ENCODE measurements at regions not wholly inside any gene's neighbourhood (a gene's known extent, or its start where the extent isn't known, plus 50 kb on each side); places are given as distances from the start of the nearest gene placed in this dataset.
"Not testable (repeated sequence)": the region's sequence is repeated elsewhere in the genome, so short reads cannot be mapped to it uniquely, and the experiment has no call there.

DNA sequence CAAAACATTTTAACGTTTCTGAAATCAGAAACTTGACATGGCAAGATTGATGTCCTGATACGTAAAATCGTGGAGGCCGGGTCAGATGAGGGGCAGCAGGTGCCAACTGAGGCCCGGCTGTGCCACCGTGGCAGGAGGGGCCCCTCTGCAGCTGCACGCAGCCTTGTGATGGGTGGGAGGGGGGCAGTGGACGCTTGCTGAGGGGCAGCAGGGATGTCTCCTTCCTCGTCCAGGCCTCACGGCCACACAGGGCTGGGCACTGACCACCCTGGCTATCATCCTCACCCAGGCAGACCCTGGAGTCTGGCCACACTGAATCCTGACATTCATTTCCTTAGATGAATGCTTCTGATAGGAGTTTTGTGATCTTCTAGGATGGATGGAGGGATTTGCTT is 114.7 kb downstream of the ERMARD start:
- DNase-seq (ENCODE audit: low read depth, low spot score), result no peak

DNA sequence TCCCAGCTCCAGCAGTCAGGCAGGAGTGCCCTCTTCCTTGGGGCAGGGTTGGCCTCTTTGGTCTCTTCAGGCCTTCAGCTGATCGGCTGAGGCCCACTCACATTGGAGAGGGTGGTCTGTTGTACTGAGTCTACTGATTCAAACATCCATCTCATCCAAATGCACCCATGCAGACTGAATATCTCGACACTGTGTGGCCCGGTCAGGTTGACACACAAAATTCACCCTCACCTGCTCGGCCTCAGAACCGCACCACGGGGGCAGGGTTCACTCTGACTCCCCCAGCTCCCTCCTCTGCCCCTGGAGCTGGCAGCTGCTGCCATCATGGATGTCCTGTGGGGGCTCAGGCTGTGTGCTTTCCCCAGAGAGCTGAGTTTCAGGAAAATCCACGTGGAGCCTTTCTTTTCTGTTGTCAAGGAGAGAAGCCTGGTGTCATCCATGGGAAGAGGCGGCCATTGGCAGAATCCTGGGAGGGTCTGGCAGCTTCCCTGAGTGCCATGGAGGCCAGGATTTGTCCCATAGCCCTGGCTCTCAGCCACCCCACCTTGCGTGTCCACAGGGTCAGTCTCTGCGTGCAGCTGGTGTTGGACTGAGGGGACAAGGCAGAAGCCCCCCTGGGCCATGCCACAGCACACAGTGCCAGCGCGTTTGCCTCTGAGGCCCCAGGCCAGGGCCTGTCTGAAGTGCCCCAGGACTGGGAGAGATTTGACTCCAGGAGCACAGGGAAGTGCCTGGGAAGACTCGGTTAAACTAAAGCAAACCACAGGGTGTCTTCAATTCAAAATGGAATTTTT is 114.1 kb downstream of the ERMARD start:
- DNase-seq (ENCODE audit: low read depth, low spot score), result no peak

DNA sequence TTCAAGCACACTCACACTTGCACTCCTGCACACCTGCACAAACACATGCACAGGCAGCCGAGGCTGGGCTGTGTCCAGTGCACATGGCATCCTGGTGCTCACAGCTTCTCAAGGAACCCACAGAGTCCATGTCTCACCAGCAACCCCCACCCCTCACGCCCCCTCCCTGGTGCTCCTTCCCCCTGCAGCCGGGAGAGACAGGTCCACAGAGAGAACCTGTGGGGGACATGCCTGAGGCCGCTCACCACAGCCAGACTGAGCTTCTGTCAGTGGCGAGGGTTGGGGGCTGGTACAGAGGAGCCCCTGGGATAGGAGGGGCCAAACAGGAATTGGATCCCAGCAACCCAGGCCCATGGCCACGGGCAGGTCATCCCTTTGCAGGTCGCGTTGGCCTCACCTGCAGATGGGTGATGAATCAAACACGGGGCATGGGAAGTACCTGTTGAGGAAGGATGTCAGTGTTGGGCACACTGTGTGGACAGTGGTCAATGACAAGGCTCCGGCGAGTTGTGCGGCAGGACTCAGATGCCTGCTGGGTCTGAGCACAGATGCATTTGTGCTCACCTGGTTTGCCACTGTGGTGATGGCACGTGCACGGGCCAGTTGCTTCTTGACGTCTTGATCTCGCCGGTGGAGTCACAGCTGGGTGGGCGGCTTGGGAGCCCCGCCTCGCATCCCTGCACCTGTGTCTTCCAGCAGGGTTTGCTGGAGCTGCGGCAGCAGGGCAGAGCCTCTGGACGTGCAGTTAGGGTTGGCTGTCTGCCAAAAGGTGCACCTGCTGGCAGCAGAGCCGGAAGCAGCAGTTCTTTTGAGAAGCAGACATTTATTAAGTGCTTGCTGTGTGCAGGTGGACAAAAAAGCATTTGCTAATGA is 113.0 kb downstream of the ERMARD start:
- DNase-seq (ENCODE audit: low read depth, low spot score), result no peak

DNA sequence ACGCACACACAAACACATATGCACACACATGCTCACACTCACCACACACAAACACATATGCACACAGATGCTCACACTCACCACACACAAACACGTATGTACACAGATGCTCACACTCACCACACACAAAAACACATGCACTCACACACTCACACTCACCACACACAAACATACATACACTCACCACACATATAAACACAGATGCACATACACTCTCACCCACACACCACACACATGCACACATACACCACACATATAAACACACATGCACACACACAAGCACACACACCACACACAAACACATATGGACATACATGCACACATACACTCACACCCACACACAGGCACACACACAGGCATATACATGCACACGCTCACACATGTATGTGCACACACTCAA is 112.3 kb downstream of the ERMARD start:
- no peak for DNase-seq (ENCODE audit: low read depth, low spot score)

DNA sequence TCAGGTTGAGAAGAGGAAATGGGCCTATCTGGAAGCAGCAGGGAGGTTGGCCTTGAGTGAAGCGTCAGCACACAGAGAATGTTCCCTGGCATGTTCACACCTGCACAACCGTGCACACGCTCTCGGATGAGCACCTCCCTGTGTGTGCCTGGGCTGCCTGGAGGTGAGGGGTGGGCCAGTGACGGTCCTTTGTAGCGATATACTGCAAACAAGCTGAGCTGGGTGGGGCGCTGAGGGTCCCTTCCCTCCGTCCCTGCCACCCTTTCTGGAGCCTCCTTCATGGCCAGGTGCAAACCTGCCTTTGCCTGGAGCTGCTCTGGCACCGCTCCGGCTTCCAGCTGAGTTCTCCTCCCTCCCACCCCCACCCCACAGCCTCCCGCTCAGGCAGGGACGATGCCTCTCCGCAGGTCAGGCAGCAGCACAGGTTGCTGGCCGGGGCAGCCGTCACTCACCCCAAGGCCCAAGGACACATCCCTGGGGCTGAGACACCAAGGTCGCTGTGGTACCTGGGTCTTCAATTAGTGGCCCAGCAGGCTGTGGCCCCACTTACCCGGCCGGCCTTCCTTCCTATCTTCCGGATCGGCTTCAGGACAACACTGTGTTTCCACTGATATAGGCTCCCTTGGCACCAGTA is 111.6 kb downstream of the ERMARD start:
- no peak for DNase-seq (ENCODE audit: low read depth, low spot score)

DNA sequence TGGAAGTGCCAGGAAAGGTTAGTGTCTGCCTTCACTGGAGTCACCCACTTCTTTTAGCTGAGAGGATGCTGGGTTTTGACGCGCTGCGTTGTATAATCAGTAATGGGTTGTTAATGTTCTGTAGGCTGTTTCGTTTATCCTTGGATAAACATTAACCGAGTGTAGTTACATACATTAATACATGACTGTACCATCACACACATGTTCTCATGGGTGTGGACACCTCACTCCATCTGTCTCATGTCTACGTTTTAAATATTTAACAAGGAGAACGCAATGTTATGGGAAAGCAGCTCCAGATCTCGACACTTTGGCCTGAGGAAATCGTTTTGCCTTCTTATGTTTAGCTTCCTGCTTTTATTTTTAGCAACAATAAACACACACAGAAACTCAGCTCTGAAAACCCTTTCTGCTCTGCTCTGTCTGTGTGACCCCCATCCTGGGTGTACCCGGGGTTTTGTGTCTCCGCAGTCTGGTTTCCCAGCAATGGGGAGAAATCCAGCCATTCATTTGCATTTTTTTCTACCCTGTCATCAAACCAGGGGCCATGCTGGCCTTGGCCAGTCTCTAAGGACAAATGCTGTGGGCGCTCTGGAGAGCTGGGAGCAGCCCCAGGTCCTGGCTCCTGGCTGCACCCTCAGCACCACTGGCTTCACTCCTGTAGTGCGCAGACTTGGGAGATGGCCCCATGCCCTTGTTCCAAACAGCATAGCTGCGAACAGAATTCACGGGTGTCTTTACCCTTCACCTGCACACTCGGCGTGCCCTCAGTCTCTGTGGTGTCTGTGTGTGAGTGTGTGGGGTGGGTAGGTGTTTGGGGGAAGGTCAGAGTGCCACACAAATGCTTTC is 110.8 kb downstream of the ERMARD start:
- no peak for DNase-seq (ENCODE audit: low read depth, low spot score)

DNA sequence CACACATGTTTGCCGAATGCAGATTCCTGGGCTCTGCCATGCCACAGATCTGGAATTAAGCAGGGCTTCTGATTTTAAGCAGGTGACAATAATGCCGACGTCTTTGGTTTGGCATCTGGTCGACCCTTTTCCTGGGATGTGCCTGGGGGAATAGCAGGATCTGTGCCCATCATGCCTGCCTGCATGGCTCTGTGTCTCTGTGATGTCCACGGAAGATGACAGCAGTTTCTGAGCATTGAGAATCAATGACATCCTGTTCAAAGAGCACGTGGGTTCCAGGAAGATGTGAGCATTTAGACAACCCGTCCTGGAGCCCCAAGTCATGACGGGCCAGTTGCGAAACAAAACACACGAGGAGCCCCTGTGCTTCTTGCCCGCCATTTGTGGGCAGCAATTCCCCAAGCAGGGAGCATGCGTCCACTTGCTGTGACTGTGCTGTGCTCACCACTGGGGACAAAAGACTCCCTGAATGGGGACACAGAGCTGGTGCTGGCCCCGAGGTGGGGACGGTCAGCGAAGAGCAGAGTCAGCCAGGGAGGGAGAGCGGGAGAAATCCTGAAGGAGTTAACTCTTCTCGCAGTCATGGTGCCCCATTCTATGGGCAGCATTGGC is 110.1 kb downstream of the ERMARD start:
- DNase-seq (ENCODE audit: low read depth, low spot score), result no peak

DNA sequence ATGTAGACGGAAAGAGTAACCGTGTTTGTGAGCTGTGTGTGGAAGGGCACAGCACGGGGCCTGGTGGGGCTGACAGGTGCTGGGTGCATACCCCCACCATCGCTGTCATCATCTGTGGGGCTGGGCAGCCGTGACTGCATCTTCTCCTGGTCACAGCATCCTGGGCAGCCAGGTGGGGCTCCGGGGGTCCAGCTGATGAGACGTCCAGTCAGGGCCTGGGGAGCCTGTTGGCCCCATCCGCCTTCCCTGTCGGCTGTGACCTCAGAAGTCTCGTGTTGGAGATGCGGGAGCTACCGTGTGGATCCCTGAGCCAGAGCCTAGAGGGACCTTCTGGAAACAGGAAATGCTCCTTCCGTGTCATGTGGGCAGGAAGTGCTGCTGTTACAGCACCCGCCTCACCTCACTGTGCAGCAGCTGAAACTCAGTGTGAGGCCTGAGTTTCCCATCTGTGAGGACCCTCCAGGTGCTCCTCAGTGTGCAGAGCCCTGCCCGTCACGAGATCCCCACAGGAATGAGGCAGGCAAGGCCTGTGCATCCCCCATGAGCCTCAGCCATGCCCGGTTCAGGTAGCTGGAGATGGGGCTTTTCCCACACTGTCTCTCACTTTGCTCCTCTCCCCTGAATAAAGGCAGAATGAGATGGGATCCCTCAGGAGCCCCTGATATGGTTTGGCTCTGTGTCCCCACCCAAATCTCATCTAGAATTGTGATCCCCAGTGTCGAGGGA is 108.7 kb downstream of the ERMARD start:
- no peak for DNase-seq (ENCODE audit: low read depth, low spot score)

DNA sequence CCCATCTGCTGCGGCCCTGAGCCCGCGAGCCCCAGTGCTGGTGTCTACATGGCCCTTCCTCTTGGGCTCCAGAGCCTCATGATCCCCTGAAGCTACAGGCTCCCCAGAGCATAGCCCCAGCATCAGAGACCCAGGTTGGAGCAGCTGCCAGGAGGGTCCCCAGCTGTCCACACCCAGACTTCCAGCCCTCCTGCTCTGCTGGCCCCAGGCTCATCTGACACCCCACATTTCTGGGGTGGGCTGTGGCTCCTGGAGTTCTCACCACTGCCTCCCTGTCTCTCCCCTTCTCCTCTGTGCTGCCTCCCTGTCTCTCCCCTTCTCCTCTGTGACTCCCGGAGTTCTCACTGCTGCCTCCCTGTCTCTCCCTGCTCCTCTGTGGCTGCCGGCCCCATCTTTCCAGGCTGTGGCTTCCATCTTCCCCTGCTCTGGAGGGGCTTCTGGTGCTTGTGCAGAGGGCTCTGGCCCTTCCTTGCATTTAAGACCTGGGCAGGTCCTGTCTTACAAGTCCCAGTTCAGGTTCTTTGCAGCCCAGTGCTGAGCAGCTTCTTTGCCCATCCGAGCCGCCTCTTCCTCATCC is 108.1 kb downstream of the ERMARD start:
- DNase-seq (ENCODE audit: low read depth, low spot score), result no peak

DNA sequence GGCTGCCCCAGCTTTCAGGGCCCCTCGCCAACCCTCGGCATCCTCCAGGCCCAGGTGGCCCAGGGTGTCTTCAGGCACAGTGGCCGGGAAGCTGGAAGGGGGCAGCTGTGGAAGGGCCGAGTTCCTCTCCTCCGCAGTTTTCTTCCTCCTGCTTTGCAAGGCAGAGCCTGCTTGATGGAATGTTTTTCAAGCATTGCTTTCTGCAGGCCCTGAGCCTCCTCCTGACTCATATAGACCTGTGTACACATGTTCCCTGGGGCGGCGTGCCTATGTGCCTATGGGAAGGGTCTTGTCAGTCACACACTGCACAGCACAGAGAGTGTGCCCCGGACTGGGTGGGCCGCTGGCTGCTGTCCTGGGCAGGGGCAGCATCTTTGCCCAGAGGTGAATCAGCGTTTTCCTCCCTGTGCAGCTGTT is 107.5 kb downstream of the ERMARD start:
- DNase-seq (ENCODE audit: low read depth, low spot score), result no peak

DNA sequence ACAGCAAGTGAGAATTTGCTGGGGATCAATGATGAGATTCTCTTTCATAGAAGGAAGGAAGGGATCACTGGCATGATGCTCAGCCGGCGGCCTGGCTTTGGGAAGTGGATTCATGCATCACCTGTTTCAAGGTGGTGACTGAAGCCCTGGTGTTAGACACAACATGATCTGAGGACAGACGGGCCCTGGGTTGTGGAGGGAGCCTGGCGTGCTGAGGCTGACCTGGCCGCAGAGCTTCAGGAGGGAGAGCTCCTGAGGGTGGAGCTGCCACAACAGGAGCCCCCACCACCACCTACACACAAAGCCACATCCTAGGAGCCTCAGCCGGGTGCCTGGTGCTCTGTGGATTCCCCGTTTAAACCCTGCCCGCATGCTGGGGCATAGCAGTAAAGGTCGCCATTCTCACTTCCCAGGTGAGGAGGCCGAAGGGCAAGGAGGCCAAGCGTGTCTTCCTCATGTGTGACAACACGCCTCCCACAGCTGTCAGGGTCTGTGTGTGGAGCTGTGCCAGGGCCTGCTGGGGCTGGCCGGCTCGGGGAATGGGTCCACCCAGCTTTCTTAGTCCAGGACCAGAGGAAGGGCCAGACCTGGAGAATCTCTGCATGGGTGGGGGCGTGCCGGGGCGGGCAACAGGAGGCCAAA is 107.0 kb downstream of the ERMARD start:
- DNase-seq (ENCODE audit: low read depth, low spot score), result no peak

DNA sequence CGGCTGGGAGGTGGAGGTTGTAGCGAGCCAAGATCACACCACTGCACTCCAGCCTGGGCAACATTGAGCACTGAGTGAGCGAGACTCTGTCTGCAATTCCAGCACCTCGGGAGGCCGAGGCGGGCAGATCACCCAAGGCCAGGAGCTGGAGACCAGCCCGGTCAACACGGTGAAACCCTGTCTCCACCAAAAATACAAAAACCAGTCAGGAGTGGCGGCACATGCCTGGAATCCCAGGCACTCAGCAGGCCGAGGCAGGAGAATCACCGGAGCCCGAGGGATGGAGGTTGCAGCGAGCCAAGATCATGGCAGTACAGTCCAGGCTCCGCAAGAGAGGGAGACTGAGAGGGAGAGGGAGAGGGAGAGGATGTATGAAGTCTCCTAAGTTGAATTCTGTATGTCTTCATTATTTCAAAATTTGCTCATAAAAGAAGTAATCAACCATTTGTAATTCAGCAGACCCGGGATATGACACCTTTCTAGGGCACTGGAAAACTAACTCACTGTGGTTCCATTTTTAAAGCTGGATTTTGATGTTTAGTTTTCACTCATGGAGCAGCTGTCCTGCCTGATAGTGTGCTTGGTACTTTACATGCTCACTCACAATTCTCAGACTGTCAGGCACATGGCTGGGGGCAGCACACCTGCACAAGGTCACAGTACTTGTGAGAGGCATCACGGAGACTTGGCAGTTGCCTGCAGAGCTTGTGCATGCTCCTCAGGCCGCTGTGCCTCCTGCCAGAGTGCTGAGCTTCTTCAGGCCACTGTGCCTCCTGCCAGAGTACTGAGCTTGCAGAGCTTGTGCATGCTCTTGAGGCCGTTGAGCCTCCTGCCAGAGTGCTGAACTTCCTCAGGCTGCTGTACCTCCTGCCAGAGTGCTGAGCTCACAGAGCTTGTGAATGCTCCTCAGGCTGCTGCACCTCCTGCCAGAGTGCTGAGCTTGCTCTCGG is 106.2 kb downstream of the ERMARD start:
- DNase-seq (ENCODE audit: low read depth, low spot score), result no peak

DNA sequence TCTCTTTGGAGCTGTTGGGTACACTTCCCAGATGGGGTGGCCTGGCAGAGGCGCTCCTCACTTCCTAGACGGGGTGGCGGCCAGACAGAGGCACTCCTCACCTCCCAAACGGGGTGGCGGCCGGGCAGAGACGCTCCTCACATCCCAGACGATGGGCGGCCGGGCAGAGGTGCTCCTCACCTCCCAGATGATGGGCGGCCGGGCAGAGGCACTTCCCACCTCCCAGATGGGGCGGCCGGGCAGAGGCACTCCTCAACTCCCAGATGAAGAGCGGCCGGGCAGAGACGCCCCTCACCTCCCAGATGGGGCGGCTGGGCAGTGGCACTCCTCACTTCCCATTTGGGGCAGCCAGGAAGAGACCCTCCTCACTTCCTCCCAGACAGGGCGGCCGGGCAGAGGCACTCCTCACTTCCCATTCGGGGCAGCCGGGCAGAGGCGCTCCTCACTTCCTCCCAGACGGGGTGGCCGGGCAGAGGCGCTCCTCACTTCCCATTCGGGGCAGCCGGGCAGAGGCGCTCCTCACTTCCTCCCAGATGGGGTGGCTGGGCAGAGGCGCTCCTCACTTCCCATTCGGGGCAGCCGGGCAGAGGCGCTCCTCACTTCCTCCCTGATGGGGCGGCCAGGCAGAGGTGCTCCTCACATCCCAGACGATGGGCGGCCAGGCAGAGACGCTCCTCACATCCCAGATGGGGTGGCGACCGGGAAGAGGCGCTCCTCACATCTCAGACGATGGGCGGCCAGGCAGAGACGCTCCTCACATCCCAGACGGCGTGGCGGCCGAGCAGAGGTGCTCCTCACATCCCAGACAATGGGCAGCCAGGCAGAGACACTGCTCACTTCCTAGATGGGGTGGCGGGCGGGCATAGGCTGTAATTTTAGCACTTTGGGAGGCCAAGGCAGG is 105.3 kb downstream of the ERMARD start:
- DNase-seq (ENCODE audit: low read depth, low spot score), result not testable (repeated sequence)

DNA sequence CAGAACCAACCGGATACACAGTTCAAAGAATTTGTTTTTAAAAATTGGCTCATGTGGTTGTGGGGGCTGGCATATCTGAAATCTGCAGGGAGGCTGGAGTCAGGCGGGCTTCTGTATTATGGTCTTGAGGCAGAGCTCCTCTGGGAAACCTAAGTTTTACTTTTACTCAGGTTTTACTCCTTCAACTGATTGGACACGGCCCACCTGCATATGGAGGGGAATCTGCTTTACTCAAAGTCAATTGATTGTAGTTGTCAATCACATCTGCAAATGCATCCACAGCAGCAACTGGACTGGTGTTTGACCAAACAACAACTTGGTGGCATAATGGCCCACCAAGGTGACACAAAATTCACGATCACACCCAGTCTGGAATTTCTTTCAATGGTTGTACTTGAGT is 103.4 kb downstream of the ERMARD start:
- DNase-seq (ENCODE audit: low read depth, low spot score), result no peak

DNA sequence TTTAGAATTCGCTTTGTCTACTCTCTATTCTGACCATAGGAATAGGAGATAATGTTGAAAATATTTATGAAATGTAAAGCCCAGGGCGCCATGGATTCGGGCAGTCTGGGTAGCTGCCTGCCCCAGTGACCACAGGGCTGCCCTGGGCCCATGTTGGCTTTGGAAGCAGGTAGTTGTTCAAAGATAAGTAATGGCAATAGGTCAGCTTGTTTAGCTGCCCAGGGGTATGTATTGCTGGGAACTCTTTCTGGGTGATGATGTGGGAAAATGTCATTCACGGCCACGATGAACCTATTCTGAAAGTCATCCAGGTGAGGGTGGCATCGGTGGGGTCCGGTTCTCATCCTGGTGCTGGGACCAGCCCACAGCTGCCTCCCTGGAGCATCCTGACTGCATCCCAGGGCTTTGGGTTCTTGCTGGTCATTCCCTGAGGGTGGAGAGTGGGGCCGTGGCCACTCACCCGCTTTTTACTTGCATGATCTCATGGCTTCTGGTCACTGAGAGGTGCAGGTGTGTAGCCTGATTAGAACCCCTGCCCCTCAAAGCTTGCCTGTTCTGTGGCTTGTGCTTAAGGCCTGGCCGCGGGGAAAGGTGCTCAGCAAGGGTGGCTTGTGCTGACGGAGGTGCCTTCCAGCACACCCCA is 102.8 kb downstream of the ERMARD start:
- no peak for DNase-seq (ENCODE audit: low read depth, low spot score)

DNA sequence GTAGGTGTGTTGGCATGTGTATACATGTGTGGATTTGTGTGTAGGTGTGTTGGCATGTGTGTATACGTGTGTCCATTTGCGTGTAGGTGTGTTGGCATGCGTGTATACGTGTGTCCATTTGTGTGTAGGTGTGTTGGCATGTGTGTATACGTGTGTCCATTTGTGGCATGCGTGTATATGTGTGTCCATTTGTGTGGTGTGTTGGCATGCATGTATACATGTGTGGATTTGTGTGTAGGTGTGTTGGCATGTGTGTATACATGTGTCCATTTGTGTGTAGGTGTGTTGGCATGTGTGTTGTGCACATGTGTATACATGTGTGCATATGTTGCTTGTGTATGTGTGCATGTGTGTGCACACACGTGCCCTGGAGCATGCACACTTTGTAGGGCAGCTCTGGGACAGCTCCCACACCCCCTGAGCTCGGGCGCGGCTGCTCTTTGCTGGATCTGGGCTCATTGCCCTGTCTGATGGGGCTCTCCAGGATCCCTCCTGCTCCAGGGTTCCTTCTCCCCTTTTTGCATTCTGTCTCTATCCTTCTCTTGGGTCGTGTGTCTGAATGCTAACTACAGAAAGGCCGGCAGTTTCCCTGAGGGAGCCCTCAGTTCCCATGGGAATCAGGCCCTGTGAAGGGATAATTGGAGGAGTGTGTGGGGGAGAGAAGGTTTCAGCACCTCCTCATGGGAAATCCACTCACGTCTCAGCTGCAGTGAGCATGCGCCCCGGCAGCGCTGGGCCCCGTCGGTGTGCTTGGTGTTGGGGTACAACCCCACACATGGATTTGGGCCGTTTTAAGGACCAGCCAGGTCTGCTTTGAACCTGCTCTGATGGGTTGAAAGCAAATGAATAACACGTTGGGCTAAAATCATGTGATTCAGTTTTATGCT is 102.0 kb downstream of the ERMARD start:
- DNase-seq (ENCODE audit: low read depth, low spot score), result no peak
